ENCODE measurements at regions not wholly inside any gene's neighbourhood (a gene's known extent, or its start where the extent isn't known, plus 50 kb on each side); places are given as distances from the start of the nearest gene placed in this dataset.

GRCh38 chr4:24637173-24637572, 52.8 kb upstream of the DHX15 start:
- TF ChIP-seq, protein P1, sequence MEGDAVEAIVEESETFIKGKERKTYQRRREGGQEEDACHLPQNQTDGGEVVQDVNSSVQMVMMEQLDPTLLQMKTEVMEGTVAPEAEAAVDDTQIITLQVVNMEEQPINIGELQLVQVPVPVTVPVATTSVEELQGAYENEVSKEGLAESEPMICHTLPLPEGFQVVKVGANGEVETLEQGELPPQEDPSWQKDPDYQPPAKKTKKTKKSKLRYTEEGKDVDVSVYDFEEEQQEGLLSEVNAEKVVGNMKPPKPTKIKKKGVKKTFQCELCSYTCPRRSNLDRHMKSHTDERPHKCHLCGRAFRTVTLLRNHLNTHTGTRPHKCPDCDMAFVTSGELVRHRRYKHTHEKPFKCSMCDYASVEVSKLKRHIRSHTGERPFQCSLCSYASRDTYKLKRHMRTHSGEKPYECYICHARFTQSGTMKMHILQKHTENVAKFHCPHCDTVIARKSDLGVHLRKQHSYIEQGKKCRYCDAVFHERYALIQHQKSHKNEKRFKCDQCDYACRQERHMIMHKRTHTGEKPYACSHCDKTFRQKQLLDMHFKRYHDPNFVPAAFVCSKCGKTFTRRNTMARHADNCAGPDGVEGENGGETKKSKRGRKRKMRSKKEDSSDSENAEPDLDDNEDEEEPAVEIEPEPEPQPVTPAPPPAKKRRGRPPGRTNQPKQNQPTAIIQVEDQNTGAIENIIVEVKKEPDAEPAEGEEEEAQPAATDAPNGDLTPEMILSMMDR (conservative IDR thresholded peaks at IDR 0.05; ENCODE audit: low read depth), result no peak
- H3K27ac ChIP-seq, result no peak overlapping the region
- ChIA-PET POLR2A (ENCODE audit: low non-redundant PET) (no interaction called here), CTCF (no interaction called here)
- DNase-seq (ENCODE audit: low spot score), result no peak

DNA sequence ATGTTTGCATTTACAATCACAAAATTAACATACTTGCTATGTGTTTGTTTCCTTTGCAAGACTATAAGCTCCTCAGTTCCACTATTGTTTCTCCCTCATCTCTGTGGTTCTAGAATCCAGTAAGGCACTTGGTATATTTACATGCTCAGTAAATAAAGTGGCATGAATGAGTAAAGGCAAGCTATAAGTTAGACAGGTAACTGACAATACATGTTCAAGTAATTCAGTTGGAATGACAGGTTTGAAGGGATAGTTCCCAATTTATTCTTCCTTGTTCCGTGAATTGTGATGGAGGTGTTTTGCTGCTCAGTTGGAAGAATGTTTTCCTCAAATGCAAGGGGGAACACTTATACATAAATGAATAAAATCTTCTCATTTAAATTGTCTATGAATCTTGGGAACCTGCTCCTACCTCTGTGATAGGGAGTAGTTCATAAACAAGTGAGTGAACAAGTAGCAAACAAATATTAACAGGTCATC, 54.1 kb upstream of the DHX15 start:
- DNase-seq (ENCODE audit: low spot score), result no peak
- ChIA-PET POLR2A (ENCODE audit: low non-redundant PET) (no interaction called here), CTCF (no interaction called here)
- no peak overlapping the region for H3K27ac ChIP-seq
- TF ChIP-seq, protein P1 (conservative IDR thresholded peaks at IDR 0.05; ENCODE audit: low read depth), result no peak

DNA sequence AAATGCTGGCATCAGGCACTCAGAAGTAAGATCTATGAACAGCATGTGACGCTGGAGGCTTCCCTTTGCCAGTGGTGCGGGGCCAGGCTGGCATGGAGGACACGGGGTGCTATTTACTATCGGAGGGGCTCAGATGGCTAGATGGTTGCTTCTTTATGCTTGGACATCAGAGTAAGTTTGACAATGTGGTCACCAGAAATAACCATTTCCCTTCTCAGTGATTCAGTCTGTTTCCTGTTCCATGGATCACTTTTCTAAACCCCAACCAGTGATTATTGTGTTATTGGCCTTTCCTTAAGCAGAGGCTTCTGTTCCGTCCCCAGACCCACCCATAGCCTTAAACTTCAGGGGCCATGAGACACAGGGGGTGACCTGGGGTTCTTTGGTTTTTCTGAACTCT, 55.4 kb upstream of the DHX15 start:
- no peak overlapping the region for H3K27ac ChIP-seq
- ChIA-PET POLR2A (ENCODE audit: low non-redundant PET) (no interaction called here), CTCF (no interaction called here)
- DNase-seq (ENCODE audit: low spot score), result no peak
- TF ChIP-seq, protein P1 (conservative IDR thresholded peaks at IDR 0.05; ENCODE audit: low read depth), result no peak

GRCh38 chr4:24640366-24640765, 56.0 kb upstream of the DHX15 start:
- ChIA-PET POLR2A (ENCODE audit: low non-redundant PET) (no interaction called here), CTCF (interaction anchor here (0.6 kb wide), 1 partner anchor 1536 kb away, joined by 3 read pairs; no protein-coding TSS in a partner anchor)
- TF ChIP-seq, protein P1 (conservative IDR thresholded peaks at IDR 0.05; ENCODE audit: low read depth), result no peak
- DNase-seq (ENCODE audit: low spot score), result no peak
- H3K27ac ChIP-seq, result no peak overlapping the region

- ChIA-PET CTCF (no interaction called here), POLR2A (ENCODE audit: low non-redundant PET) (no interaction called here)
- no peak overlapping the region for H3K27ac ChIP-seq
- TF ChIP-seq, protein P1 (conservative IDR thresholded peaks at IDR 0.05; ENCODE audit: low read depth), result no peak
- DNase-seq (ENCODE audit: low spot score), result no peak
Observed at GRCh38 chr4:24642981-24643547, 58.7 kb upstream of the DHX15 start.

DNA sequence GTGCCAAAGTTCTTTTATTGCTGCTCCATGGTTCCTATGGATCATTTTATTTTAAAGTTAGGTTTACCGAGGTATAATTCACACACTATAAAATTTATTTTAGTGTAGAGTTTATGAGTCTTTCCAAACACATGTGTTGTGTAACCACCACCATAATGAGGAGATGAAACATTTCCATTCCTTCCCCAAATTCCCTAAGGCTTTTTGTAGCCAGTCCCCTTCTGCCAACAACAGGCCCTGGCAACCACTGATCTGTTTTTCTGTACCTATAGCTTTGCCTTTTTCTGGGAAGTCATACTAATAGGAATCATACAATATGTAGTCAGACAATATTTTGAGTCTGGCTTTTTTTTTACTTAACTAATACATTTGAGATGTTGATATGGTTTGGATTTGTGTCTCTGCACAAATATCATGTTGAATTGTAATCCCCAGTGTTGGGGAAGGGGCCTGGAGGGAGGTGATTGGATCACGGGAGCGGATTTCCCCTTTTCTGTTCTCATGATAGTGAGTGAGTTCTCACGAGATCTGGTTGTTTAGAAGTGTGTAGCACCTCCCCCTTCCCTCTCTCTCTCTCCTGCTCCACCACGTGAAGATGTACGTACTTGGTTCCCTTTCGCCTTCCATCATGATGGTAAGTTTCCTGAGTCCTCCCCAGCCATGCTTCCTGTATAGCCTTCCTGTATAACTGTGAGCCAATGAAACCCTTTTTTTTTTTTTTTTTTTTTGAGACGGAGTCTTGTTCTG, 59.6 kb upstream of the DHX15 start:
- CTCF ChIA-PET, result no interaction called here
- TF ChIP-seq, protein P1 (conservative IDR thresholded peaks at IDR 0.05; ENCODE audit: low read depth), result no peak
- no peak for DNase-seq (ENCODE audit: low spot score)
- POLR2A ChIA-PET (ENCODE audit: low non-redundant PET), result interaction anchor here (0.6 kb wide), 1 partner anchor 227 kb away, joined by 3 read pairs; no protein-coding TSS in a partner anchor
- H3K27ac ChIP-seq, result no peak overlapping the region
